HEK293 (cell line): ENCODE measurements at regions not wholly inside any gene's neighbourhood (a gene's known extent, or its start where the extent isn't known, plus 50 kb on each side); places are given as distances from the start of the nearest gene placed in this dataset.

Source experiments
- CTCF ChIA-PET: fragments of 350-600 bp; formaldehyde crosslinking; extraction: SDS; loops from one replicate; lab custom pipeline; 2021; ENCODE audit warnings: antibody characterized with exemption; lab: Yijun Ruan, JAX
- POLR2A ChIA-PET: fragments of 300-600 bp; formaldehyde crosslinking; extraction: SDS; loops from one replicate; lab custom pipeline; 2020; ENCODE audit warnings: antibody characterized with exemption, inconsistent platforms; lab: Yijun Ruan, JAX
- H3K27ac ChIP-seq: fragments of 200-500 bp; sonication (Bioruptor generic); 2 replicates; pipeline ENCODE4 v1.5.1; 2014; ENCODE audit warnings: low read depth, low read length, control low read depth, inconsistent platforms; ENCODE audit errors: extremely low read depth
- H3K36me3 ChIP-seq, 2 experiments: fragments of 200-500 bp in 1 of 2; sonication (Bioruptor generic) in 1 of 2; 1 replicate in 1 of 2; 2 replicates in 1 of 2; pipeline ENCODE4 v1.5.1; 2014 to 2017; ENCODE audit warnings: inconsistent platforms in 2 of 2, low read length in 2 of 2; ENCODE audit not compliant: control insufficient read depth in 2 of 2, insufficient read depth in 1 of 2
- H3K4me1 ChIP-seq: fragments of 200-500 bp; sonication (Bioruptor generic); 2 replicates; pipeline ENCODE4 v1.5.1; 2014; ENCODE audit warnings: mild to moderate bottlenecking, low read length, inconsistent platforms; ENCODE audit not compliant: control insufficient read depth, insufficient read depth
- H3K4me3 ChIP-seq: 2 replicates; pipeline ENCODE4 v1.5.1; 2011; ENCODE audit warnings: low read depth, mild to moderate bottlenecking, control low read depth, low read length, moderate library complexity
- H3K9me3 ChIP-seq: fragments of 200-500 bp; sonication (Bioruptor generic); 2 replicates; pipeline ENCODE4 v1.5.1; 2014; ENCODE audit warnings: low read depth, low read length, inconsistent platforms; ENCODE audit not compliant: control insufficient read depth, insufficient read depth
- EGR2 ChIP-seq: fragments of 450-650 bp; formaldehyde crosslinking; IDR thresholded peaks from 2 replicates; pipeline ENCODE4 v1.5.1; 2016; ENCODE audit warnings: low read depth, missing biosample characterization, missing genetic modification characterization
- OSR2 ChIP-seq: fragments of 450-650 bp; formaldehyde crosslinking; IDR thresholded peaks from 2 replicates; pipeline ENCODE4 v1.5.1; 2016; ENCODE audit warnings: missing biosample characterization, missing genetic modification characterization
- TRIM28 ChIP-seq: IDR thresholded peaks from 2 replicates; pipeline ENCODE4 v1.6.1; 2011; ENCODE audit warnings: low read length, control low read depth, borderline replicate concordance
- ZBTB8A ChIP-seq: fragments of 450-650 bp; formaldehyde crosslinking; IDR thresholded peaks from 2 replicates; pipeline ENCODE4 v1.5.1; 2016; ENCODE audit warnings: missing biosample characterization, missing genetic modification characterization
- ZFP3 ChIP-seq: fragments of 450-650 bp; formaldehyde crosslinking; IDR thresholded peaks from 2 replicates; pipeline ENCODE4 v1.5.1; 2016; ENCODE audit warnings: low read depth, missing biosample characterization, missing genetic modification characterization
- ZFP37 ChIP-seq: fragments of 450-650 bp; formaldehyde crosslinking; IDR thresholded peaks from 2 replicates; pipeline ENCODE4 v1.5.1; 2016; ENCODE audit warnings: missing biosample characterization, missing genetic modification characterization
- ZNF121 ChIP-seq: fragments of 450-650 bp; formaldehyde crosslinking; IDR thresholded peaks from 2 replicates; pipeline ENCODE4 v1.5.1; 2016; ENCODE audit warnings: missing biosample characterization, missing genetic modification characterization
- ZNF292 ChIP-seq: fragments of 450-650 bp; formaldehyde crosslinking; IDR thresholded peaks from 2 replicates; pipeline ENCODE4 v1.5.1; 2016; ENCODE audit warnings: low read depth, missing biosample characterization, missing genetic modification characterization, borderline replicate concordance
- ZNF416 ChIP-seq: fragments of 450-650 bp; formaldehyde crosslinking; IDR thresholded peaks from 2 replicates; pipeline ENCODE4 v1.5.1; 2016; ENCODE audit warnings: missing biosample characterization, missing genetic modification characterization
- ZNF510 ChIP-seq: fragments of 450-650 bp; formaldehyde crosslinking; IDR thresholded peaks from 2 replicates; pipeline ENCODE4 v1.5.1; 2018; ENCODE audit warnings: mild to moderate bottlenecking, missing genetic modification characterization, missing biosample characterization; ENCODE audit not compliant: insufficient replicate concordance
- ZNF654 ChIP-seq: fragments of 450-650 bp; formaldehyde crosslinking; IDR thresholded peaks from 2 replicates; pipeline ENCODE4 v1.5.1; 2016; ENCODE audit warnings: low read depth, missing biosample characterization, missing genetic modification characterization
- ZNF785 ChIP-seq: fragments of 450-650 bp; formaldehyde crosslinking; IDR thresholded peaks from 2 replicates; pipeline ENCODE4 v1.5.1; 2016; ENCODE audit warnings: missing biosample characterization, missing genetic modification characterization
- TF ChIP-seq, protein P1 (sequence below): fragments of 450-650 bp; formaldehyde crosslinking; IDR thresholded peaks from 2 replicates; pipeline ENCODE4 v1.5.1; 2016; ENCODE audit warnings: missing biosample characterization, missing genetic modification characterization
- TF ChIP-seq, protein P2 (sequence below): fragments of 450-650 bp; IDR thresholded peaks from 2 replicates; pipeline ENCODE4 v1.5.1; 2018; ENCODE audit warnings: missing biosample characterization, missing genetic modification characterization
- TF ChIP-seq, protein P3 (sequence below): fragments of 450-650 bp; formaldehyde crosslinking; IDR thresholded peaks from 2 replicates; pipeline ENCODE4 v1.5.1; 2017; ENCODE audit warnings: missing biosample characterization, missing genetic modification characterization
- TF ChIP-seq, protein P4 (sequence below): fragments of 450-650 bp; formaldehyde crosslinking; IDR thresholded peaks from 2 replicates; pipeline ENCODE4 v1.5.1; 2016; ENCODE audit warnings: missing biosample characterization, missing genetic modification characterization, low read depth
- TF ChIP-seq, protein P5 (sequence below): fragments of 450-650 bp; formaldehyde crosslinking; IDR thresholded peaks from 2 replicates; pipeline ENCODE4 v1.5.1; 2016; ENCODE audit warnings: missing biosample characterization, missing genetic modification characterization

DNA sequence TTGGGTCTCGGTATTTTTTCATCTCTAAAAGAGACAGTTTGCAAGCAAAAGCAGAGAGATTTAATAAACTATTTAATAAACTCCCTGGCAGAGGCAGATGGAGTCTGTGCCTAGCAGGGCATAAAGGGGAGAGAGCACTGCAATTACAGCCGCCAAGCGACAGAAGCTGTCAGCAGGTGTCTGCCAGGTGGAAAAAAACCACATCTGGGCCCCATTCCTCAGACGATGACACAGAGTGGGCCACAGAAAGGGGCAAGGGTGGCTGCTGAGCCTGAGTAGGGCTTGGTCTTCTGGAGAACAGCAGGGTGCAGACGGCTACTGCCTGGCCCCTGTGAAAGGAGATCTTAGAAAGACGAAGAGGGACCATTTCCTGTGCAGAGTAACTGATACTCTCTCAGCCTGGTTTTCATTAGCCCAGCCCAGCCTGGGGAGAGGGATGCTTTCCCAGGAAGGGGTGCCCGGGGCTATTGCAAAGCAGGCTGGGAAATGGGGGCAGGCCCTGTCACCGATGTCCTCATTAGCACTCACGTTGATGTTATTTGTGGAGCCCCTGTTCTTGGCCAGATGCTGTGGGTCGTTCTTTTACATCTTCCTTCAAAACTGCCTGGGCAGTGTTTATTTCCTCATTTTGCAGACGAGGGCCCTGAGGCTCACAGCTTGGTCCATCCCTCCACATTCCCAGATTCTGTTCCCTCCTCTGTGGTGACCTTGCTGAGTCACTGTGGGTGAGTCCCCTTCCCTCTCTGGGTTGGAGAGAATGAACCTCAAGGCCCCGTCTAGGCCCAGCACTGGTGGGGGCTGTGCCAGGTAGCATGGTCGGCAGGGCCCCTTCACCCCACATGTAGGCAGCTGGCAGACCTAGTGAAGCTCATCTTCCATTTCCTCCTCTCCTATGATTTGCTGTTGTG is 472.7 kb downstream of the PTPRU start (continued):
- TF ChIP-seq, protein P1, sequence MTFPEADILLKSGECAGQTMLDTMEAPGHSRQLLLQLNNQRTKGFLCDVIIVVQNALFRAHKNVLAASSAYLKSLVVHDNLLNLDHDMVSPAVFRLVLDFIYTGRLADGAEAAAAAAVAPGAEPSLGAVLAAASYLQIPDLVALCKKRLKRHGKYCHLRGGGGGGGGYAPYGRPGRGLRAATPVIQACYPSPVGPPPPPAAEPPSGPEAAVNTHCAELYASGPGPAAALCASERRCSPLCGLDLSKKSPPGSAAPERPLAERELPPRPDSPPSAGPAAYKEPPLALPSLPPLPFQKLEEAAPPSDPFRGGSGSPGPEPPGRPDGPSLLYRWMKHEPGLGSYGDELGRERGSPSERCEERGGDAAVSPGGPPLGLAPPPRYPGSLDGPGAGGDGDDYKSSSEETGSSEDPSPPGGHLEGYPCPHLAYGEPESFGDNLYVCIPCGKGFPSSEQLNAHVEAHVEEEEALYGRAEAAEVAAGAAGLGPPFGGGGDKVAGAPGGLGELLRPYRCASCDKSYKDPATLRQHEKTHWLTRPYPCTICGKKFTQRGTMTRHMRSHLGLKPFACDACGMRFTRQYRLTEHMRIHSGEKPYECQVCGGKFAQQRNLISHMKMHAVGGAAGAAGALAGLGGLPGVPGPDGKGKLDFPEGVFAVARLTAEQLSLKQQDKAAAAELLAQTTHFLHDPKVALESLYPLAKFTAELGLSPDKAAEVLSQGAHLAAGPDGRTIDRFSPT (tag by site-specific recombination) = no peak
- TF ChIP-seq ZBTB8A (tag by site-specific recombination) (peak; percentile 35), ZNF654 (tag by site-specific recombination) (no peak), ZNF292 (tag by site-specific recombination) (no peak)
- TF ChIP-seq, all 188 proteins: peak for 5

DNA sequence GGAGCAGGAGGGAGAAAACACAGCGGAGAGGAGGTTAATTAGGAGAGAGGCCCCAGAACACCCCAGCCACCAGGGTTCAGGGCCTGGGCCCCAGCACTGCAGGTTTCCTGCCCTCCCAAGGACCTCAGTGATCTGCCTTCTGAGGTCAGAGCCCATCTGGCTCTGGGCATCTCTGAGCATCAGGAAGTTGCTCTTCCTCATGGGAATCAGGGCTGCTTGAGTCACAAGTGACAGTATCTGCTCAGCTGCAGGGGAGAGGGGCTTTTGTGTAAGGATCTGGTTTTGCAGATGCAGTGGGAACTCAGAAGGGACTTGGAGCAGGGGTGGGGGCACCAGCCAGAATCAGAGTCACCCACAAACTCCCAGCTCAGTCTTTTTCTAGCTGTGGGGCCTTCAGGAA is 472.1 kb downstream of the PTPRU start:
- Histone ChIP-seq H3K27ac (no peak overlapping the region), H3K36me3 (no peaks in the 10 kb centered on the region), H3K4me1 (peaks cover 3% of the 10 kb centered on the region; the same call in 1 of the 2 replicates), H3K9me3 (no peaks in the 10 kb centered on the region), H3K4me3 (no peak overlapping the region)
- ChIA-PET CTCF (interaction anchor here (0.6 to 0.8 kb wide), 3 partner anchors 8 to 157 kb away, joined by 3 to 4 read pairs (median 3); no protein-coding TSS in a partner anchor), POLR2A (no interaction called here)
- TF ChIP-seq, protein P2, sequence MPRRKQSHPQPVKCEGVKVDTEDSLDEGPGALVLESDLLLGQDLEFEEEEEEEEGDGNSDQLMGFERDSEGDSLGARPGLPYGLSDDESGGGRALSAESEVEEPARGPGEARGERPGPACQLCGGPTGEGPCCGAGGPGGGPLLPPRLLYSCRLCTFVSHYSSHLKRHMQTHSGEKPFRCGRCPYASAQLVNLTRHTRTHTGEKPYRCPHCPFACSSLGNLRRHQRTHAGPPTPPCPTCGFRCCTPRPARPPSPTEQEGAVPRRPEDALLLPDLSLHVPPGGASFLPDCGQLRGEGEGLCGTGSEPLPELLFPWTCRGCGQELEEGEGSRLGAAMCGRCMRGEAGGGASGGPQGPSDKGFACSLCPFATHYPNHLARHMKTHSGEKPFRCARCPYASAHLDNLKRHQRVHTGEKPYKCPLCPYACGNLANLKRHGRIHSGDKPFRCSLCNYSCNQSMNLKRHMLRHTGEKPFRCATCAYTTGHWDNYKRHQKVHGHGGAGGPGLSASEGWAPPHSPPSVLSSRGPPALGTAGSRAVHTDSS (tag by site-specific recombination) = no peak
- TF ChIP-seq ZNF121 (no peak), TRIM28 (no peak), ZNF416 (tag by site-specific recombination) (no peak), ZFP3 (tag by site-specific recombination) (no peak), ZNF510 (tag by site-specific recombination) (no peak), EGR2 (tag by site-specific recombination) (no peak), ZFP37 (tag by site-specific recombination) (no peak), ZNF785 (tag by site-specific recombination) (no peak), OSR2 (tag by site-specific recombination) (no peak)
- TF ChIP-seq, protein P3, sequence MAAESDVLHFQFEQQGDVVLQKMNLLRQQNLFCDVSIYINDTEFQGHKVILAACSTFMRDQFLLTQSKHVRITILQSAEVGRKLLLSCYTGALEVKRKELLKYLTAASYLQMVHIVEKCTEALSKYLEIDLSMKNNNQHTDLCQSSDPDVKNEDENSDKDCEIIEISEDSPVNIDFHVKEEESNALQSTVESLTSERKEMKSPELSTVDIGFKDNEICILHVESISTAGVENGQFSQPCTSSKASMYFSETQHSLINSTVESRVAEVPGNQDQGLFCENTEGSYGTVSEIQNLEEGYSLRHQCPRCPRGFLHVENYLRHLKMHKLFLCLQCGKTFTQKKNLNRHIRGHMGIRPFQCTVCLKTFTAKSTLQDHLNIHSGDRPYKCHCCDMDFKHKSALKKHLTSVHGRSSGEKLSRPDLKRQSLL (tag by site-specific recombination) = no peak
- TF ChIP-seq, protein P4, sequence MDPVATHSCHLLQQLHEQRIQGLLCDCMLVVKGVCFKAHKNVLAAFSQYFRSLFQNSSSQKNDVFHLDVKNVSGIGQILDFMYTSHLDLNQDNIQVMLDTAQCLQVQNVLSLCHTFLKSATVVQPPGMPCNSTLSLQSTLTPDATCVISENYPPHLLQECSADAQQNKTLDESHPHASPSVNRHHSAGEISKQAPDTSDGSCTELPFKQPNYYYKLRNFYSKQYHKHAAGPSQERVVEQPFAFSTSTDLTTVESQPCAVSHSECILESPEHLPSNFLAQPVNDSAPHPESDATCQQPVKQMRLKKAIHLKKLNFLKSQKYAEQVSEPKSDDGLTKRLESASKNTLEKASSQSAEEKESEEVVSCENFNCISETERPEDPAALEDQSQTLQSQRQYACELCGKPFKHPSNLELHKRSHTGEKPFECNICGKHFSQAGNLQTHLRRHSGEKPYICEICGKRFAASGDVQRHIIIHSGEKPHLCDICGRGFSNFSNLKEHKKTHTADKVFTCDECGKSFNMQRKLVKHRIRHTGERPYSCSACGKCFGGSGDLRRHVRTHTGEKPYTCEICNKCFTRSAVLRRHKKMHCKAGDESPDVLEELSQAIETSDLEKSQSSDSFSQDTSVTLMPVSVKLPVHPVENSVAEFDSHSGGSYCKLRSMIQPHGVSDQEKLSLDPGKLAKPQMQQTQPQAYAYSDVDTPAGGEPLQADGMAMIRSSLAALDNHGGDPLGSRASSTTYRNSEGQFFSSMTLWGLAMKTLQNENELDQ (tag by site-specific recombination) = no peak
- TF ChIP-seq, protein P5, sequence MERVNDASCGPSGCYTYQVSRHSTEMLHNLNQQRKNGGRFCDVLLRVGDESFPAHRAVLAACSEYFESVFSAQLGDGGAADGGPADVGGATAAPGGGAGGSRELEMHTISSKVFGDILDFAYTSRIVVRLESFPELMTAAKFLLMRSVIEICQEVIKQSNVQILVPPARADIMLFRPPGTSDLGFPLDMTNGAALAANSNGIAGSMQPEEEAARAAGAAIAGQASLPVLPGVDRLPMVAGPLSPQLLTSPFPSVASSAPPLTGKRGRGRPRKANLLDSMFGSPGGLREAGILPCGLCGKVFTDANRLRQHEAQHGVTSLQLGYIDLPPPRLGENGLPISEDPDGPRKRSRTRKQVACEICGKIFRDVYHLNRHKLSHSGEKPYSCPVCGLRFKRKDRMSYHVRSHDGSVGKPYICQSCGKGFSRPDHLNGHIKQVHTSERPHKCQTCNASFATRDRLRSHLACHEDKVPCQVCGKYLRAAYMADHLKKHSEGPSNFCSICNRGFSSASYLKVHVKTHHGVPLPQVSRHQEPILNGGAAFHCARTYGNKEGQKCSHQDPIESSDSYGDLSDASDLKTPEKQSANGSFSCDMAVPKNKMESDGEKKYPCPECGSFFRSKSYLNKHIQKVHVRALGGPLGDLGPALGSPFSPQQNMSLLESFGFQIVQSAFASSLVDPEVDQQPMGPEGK (tag by site-specific recombination) = no peak
